ENCODE measurements at regions not wholly inside any gene's neighbourhood (a gene's known extent, or its start where the extent isn't known, plus 50 kb on each side); places are given as distances from the start of the nearest gene placed in this dataset.

- Mint-ChIP-seq H3K4me1 (ENCODE audit: low read depth, unreplicated experiment) (no peaks in the 10 kb centered on the region), H3K4me3 (ENCODE audit: unreplicated experiment) (no peak overlapping the region), H3K27me3 (ENCODE audit: insufficient read depth, unreplicated experiment) (no peaks in the 10 kb centered on the region), H3K36me3 (ENCODE audit: insufficient read depth, unreplicated experiment) (no peaks in the 10 kb centered on the region), H3K27ac (ENCODE audit: unreplicated experiment) (no peak overlapping the region), H3K9me3 (ENCODE audit: unreplicated experiment) (no peaks in the 10 kb centered on the region)
- intact Hi-C loops (cut with micrococcal nuclease; ENCODE audit: unreplicated experiment): no loop called here
- Histone ChIP-seq H3K27me3 (replicated peaks; ENCODE audit: control insufficient read depth, insufficient read depth, low read length) (no peaks in the 10 kb centered on the region), H3K4me3 (ENCODE audit: low read depth, low read length) (no peak overlapping the region), H3K9me3 (no peaks in the 10 kb centered on the region), H3K4me1 (no peaks in the 10 kb centered on the region), H3K36me3 (ENCODE audit: control insufficient read depth, insufficient read depth, low read length) (no peaks in the 10 kb centered on the region)
- CTCF ChIA-PET: interaction anchor here (0.9 kb wide), 1 partner anchor 515 kb away, joined by 4 read pairs; no protein-coding TSS in a partner anchor
- no peak for TF ChIP-seq CTCF (IDR thresholded peaks at IDR 0.05; ENCODE audit: insufficient read depth in 1 of 2, low read depth in 1 of 2, low read length in 1 of 2, severe bottlenecking in 1 of 2, unreplicated experiment in 1 of 2)
- BruUV-seq (replicated peaks): no TSS peak
- POLR2A ChIA-PET: no interaction called here
- DNase-seq: no peak
Observed at GRCh38 chr6:163635315-163635714, 220.8 kb downstream of the QKI start.

GRCh38 chr6:163634211-163635171 is 220.0 kb downstream of the QKI start:
- intact Hi-C loops (cut with micrococcal nuclease; ENCODE audit: unreplicated experiment): no loop called here
- Histone ChIP-seq H3K4me3 (ENCODE audit: low read depth, low read length) (no peak overlapping the region), H3K9me3 (no peaks in the 10 kb centered on the region), H3K36me3 (ENCODE audit: control insufficient read depth, insufficient read depth, low read length) (no peaks in the 10 kb centered on the region), H3K27me3 (replicated peaks; ENCODE audit: control insufficient read depth, insufficient read depth, low read length) (no peaks in the 10 kb centered on the region), H3K4me1 (no peaks in the 10 kb centered on the region)
- Mint-ChIP-seq H3K4me1 (ENCODE audit: low read depth, unreplicated experiment) (no peaks in the 10 kb centered on the region), H3K4me3 (ENCODE audit: unreplicated experiment) (no peak overlapping the region), H3K36me3 (ENCODE audit: insufficient read depth, unreplicated experiment) (no peaks in the 10 kb centered on the region), H3K9me3 (ENCODE audit: unreplicated experiment) (no peaks in the 10 kb centered on the region), H3K27me3 (ENCODE audit: insufficient read depth, unreplicated experiment) (no peaks in the 10 kb centered on the region), H3K27ac (ENCODE audit: unreplicated experiment) (no peak overlapping the region)
- peak; percentile 7 to 45 for DNase-seq
- peak in 1 of 2 experiments; percentile 18 for TF ChIP-seq CTCF (IDR thresholded peaks at IDR 0.05; ENCODE audit: insufficient read depth in 1 of 2, low read depth in 1 of 2, low read length in 1 of 2, severe bottlenecking in 1 of 2, unreplicated experiment in 1 of 2)
- POLR2A ChIA-PET: no interaction called here
- BruUV-seq (replicated peaks): no TSS peak
- CTCF ChIA-PET: interaction anchor here (0.5 to 0.9 kb wide), 3 partner anchors 78 to 1794 kb away, joined by 3 to 4 read pairs (median 4); no protein-coding TSS in a partner anchor

GRCh38 chr6:163630991-163631390 is 216.5 kb downstream of the QKI start:
- no peak overlapping the region for H3K4me3 Mint-ChIP-seq (ENCODE audit: unreplicated experiment)
- no peaks in the 10 kb centered on the region for H3K4me1 Mint-ChIP-seq (ENCODE audit: low read depth, unreplicated experiment)
- CTCF ChIA-PET: no interaction called here
- Histone ChIP-seq H3K9me3 (no peaks in the 10 kb centered on the region), H3K4me1 (no peaks in the 10 kb centered on the region), H3K36me3 (ENCODE audit: control insufficient read depth, insufficient read depth, low read length) (no peaks in the 10 kb centered on the region), H3K27me3 (replicated peaks; ENCODE audit: control insufficient read depth, insufficient read depth, low read length) (no peaks in the 10 kb centered on the region), H3K4me3 (ENCODE audit: low read depth, low read length) (no peak overlapping the region)
- H3K9me3 Mint-ChIP-seq (ENCODE audit: unreplicated experiment): no peaks in the 10 kb centered on the region
- no peaks in the 10 kb centered on the region for H3K36me3 Mint-ChIP-seq (ENCODE audit: insufficient read depth, unreplicated experiment)
- intact Hi-C loops (cut with micrococcal nuclease; ENCODE audit: unreplicated experiment): no loop called here
- POLR2A ChIA-PET: no interaction called here
- no peak for TF ChIP-seq CTCF (IDR thresholded peaks at IDR 0.05; ENCODE audit: insufficient read depth in 1 of 2, low read depth in 1 of 2, low read length in 1 of 2, severe bottlenecking in 1 of 2, unreplicated experiment in 1 of 2)
- DNase-seq: no peak
- no peak overlapping the region for H3K27ac Mint-ChIP-seq (ENCODE audit: unreplicated experiment)
- no TSS peak for BruUV-seq (replicated peaks)
- H3K27me3 Mint-ChIP-seq (ENCODE audit: insufficient read depth, unreplicated experiment): no peaks in the 10 kb centered on the region

All from Caco-2 (cell line).